HepG2 (cell line): ENCODE measurements at regions not wholly inside any gene's neighbourhood (a gene's known extent, or its start where the extent isn't known, plus 50 kb on each side); places are given as distances from the start of the nearest gene placed in this dataset.

Experiments used
- ATAC-seq: fragments of 200-7000 bp; cut with Tn5 transposase; 3 replicates; pipeline ENCODE4 v1.9.1; 2020; ENCODE audit warnings: mild to moderate bottlenecking, moderate library complexity
- BruUV-seq: library from RNA; stranded (reverse); fragments of 400-500 nt; replicated peaks from 2 replicates; lab custom pipeline; 2021; lab: Mats Ljungman, UMichigan
- CTCF ChIA-PET: fragments of 300-600 bp; formaldehyde crosslinking; extraction: SDS; loops from one replicate; lab custom pipeline; 2021; ENCODE audit warnings: low total read pairs, inconsistent platforms, low intra/inter-chr PET ratio; lab: Yijun Ruan, JAX
- POLR2A ChIA-PET: fragments of 350-600 bp; sonication (Branson Sonifier 250); formaldehyde crosslinking; loops from one replicate; lab custom pipeline; 2020; ENCODE audit warnings: antibody characterized with exemption, inconsistent platforms; lab: Yijun Ruan, JAX
- DNase-seq: peaks from one replicate; pipeline ENCODE4 v3.0.0-alpha.2; 2015; ENCODE audit warnings: low spot score
- FAIRE-seq: peaks from 3 replicates; lab custom pipeline; 2011; peaks lifted over from hg19 to GRCh38; lab: Jason Lieb, UNC
- H2AFZ ChIP-seq: one replicate; pipeline ENCODE4 v1.6.1; 2011; ENCODE audit warnings: low read length, inconsistent platforms
- H3K27ac ChIP-seq: fragments of 300-600 bp; 3 replicates; pipeline ENCODE4 v1.8.0; 2011; ENCODE audit warnings: mixed run types, mild to moderate bottlenecking, mixed read lengths, low read length, inconsistent platforms; ENCODE audit not compliant: insufficient read depth; ENCODE audit errors: extremely low read length
- H3K27me3 ChIP-seq, 2 experiments: fragments of 200-600 bp in 1 of 2; 2 replicates in 1 of 2; 3 replicates in 1 of 2; pipeline versions ENCODE4 v1.6.0 to v1.8.0; 2011; ENCODE audit warnings: low read length in 2 of 2, mild to moderate bottlenecking in 2 of 2, moderate library complexity in 2 of 2, inconsistent platforms in 1 of 2; ENCODE audit not compliant: insufficient read depth in 2 of 2, control insufficient read depth in 1 of 2
- H3K36me3 ChIP-seq, 2 experiments: fragments of 200-600 bp in 1 of 2; replicated peaks in 1 of 2; 2 replicates in 1 of 2; 3 replicates in 1 of 2; pipeline versions ENCODE4 v1.5.1 to v1.8.0; 2011; ENCODE audit warnings: low read length in 2 of 2, inconsistent platforms in 1 of 2; ENCODE audit not compliant: insufficient read depth in 2 of 2, control insufficient read depth in 1 of 2
- H3K4me1 ChIP-seq: 2 replicates; pipeline ENCODE4 v1.5.1; 2012; ENCODE audit warnings: low read length, inconsistent platforms; ENCODE audit not compliant: insufficient read depth
- H3K4me2 ChIP-seq: 2 replicates; pipeline ENCODE4 v1.6.0; 2011; ENCODE audit warnings: low read depth, low read length, inconsistent platforms
- H3K4me3 ChIP-seq, 3 experiments: fragments of 200-600 bp in 1 of 3; sonication (generic), shearing (Covaris generic) in 1 of 3; replicated peaks in 1 of 3; 2 replicates each; pipeline ENCODE4 v1.5.1; 2011 to 2016; ENCODE audit warnings: low read length in 3 of 3, inconsistent platforms in 2 of 3, low read depth in 2 of 3, mild to moderate bottlenecking in 2 of 3, control low read depth in 1 of 3, mixed read lengths in 1 of 3; ENCODE audit not compliant: insufficient read depth in 1 of 3
- H3K79me2 ChIP-seq: one replicate; pipeline ENCODE4 v1.6.1; 2011; ENCODE audit warnings: low read length, inconsistent platforms; ENCODE audit not compliant: insufficient read depth
- H3K9ac ChIP-seq: 2 replicates; pipeline ENCODE4 v1.6.0; 2011; ENCODE audit warnings: mild to moderate bottlenecking, low read depth, low read length, inconsistent platforms; ENCODE audit not compliant: insufficient read depth
- H3K9me3 ChIP-seq: 2 replicates; pipeline ENCODE4 v1.5.1; 2012; ENCODE audit warnings: mild to moderate bottlenecking, low read length
- H4K20me1 ChIP-seq: 2 replicates; pipeline ENCODE4 v1.6.0; 2011; ENCODE audit warnings: inconsistent platforms, mild to moderate bottlenecking, low read length, moderate library complexity; ENCODE audit not compliant: insufficient read depth
- HDAC6 ChIP-seq: fragments of 200-600 bp; sonication (generic); IDR thresholded peaks from 2 replicates; pipeline ENCODE4 v1.7.0; 2017; ENCODE audit warnings: mild to moderate bottlenecking, antibody characterized with exemption, low read length, low read depth
- NR1H2 ChIP-seq: sonication (generic); formaldehyde crosslinking; IDR thresholded peaks from 2 replicates; pipeline ENCODE4 v1.8.1; 2022; ENCODE audit warnings: low read depth, missing genetic modification reagents, borderline replicate concordance
- SP1 ChIP-seq, 2 experiments: fragments of 450-650 bp in 1 of 2; sonication (generic) in 1 of 2; formaldehyde crosslinking in 1 of 2; IDR thresholded peaks; 2 replicates each; pipeline versions ENCODE4 v1.4.0 to v1.6.1; 2016 to 2020; ENCODE audit warnings: missing genetic modification reagents in 1 of 2
- ZBTB42 ChIP-seq: sonication (generic); formaldehyde crosslinking; IDR thresholded peaks from 2 replicates; pipeline ENCODE4 v1.5.0; 2020; ENCODE audit warnings: mild to moderate bottlenecking, missing genetic modification reagents
- ZMYM3 ChIP-seq: sonication (generic); formaldehyde crosslinking; IDR thresholded peaks from 2 replicates; pipeline ENCODE4 v1.5.1; 2020; ENCODE audit warnings: mild to moderate bottlenecking, missing genetic modification reagents
- ZNF263 ChIP-seq: sonication (generic); formaldehyde crosslinking; IDR thresholded peaks from 2 replicates; pipeline ENCODE4 v1.4.0; 2020; ENCODE audit warnings: missing genetic modification reagents
- ZNF264 ChIP-seq: sonication (generic); formaldehyde crosslinking; IDR thresholded peaks from 2 replicates; pipeline ENCODE4 v1.4.0; 2020; ENCODE audit warnings: missing genetic modification reagents
- ZNF317 ChIP-seq: sonication (generic); formaldehyde crosslinking; IDR thresholded peaks from 2 replicates; pipeline ENCODE4 v1.5.0; 2020; ENCODE audit warnings: mild to moderate bottlenecking, missing genetic modification reagents
- ZNF550 ChIP-seq: sonication (generic); formaldehyde crosslinking; IDR thresholded peaks from 2 replicates; pipeline ENCODE4 v1.4.0; 2020; ENCODE audit warnings: mild to moderate bottlenecking, missing genetic modification reagents, borderline replicate concordance
- WGBS: methylation state at CpG from one replicate; pipeline ENCODE4 v1.1.6; 2017; ENCODE audit warnings: low lambda C conversion rate; 5-methylcytosine and 5-hydroxymethylcytosine counted together
- in situ Hi-C: cut with HindIII; loops from 2 replicates; pipeline ENCODE4 v1.10.0; 2017; ENCODE audit warnings: low pct_unique_long_range_greater_than_20kb; ENCODE audit not compliant: extremely low pct_ligation_motif_present
- intact Hi-C: fragments of 100-400 bp; cut with micrococcal nuclease; formaldehyde crosslinking; loops from one replicate; pipeline ENCODE4 v1.10.0; 2022; ENCODE audit not compliant: unreplicated experiment
- TF ChIP-seq, protein P1 (sequence below): sonication (generic); formaldehyde crosslinking; IDR thresholded peaks from 2 replicates; pipeline ENCODE4 v1.9.0; 2021; ENCODE audit warnings: missing genetic modification reagents, borderline replicate concordance

DNA sequence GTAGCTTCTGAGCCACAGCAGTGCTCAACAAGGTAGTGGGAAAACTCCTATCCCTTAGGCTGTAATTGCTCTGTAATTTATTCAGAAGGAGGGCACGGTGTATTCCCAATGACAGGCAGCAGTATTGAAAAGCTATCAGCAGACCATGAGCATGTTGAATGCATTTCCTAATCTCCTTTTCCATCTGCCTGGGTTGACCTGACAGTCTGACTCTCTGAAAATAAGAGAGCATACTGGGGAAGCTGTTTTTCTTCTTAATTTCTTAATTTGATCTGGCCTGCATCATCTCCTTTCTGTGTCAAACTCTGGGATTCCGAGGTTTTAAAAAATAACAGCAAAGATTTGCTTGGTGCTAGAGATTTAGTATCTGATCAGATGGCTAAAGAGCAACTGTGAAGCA is 88.1 kb upstream of the SLC35F3 start:
- Histone ChIP-seq H3K27me3 (no peaks in the 10 kb centered on the region; a peak in 1 of 5 replicates), H3K9ac (no peak overlapping the region), H3K79me2 (no peaks in the 10 kb centered on the region), H4K20me1 (no peaks in the 10 kb centered on the region), H3K36me3 (no peaks in the 10 kb centered on the region), H2AFZ (no peak overlapping the region), H3K4me1 (no peaks in the 10 kb centered on the region), H3K27ac (no peak overlapping the region), H3K4me2 (no peak overlapping the region), H3K4me3 (no peak overlapping the region), H3K9me3 (no peaks in the 10 kb centered on the region)
- CTCF ChIA-PET, result no interaction called here
- FAIRE-seq (no peak), DNase-seq (no peak), ATAC-seq (no peak)
- in situ Hi-C loops, result no loop called here
- intact Hi-C loops, result no loop called here
- WGBS, result 0% methylated on average over 2 of the region's 2 CpGs
- POLR2A ChIA-PET, result no interaction called here
- BruUV-seq, result no TSS peak
- no peak for TF ChIP-seq ZNF550 (CRISPR knock-in tag)
- TF ChIP-seq ZMYM3 (CRISPR knock-in tag), result no peak
- TF ChIP-seq, protein P1, sequence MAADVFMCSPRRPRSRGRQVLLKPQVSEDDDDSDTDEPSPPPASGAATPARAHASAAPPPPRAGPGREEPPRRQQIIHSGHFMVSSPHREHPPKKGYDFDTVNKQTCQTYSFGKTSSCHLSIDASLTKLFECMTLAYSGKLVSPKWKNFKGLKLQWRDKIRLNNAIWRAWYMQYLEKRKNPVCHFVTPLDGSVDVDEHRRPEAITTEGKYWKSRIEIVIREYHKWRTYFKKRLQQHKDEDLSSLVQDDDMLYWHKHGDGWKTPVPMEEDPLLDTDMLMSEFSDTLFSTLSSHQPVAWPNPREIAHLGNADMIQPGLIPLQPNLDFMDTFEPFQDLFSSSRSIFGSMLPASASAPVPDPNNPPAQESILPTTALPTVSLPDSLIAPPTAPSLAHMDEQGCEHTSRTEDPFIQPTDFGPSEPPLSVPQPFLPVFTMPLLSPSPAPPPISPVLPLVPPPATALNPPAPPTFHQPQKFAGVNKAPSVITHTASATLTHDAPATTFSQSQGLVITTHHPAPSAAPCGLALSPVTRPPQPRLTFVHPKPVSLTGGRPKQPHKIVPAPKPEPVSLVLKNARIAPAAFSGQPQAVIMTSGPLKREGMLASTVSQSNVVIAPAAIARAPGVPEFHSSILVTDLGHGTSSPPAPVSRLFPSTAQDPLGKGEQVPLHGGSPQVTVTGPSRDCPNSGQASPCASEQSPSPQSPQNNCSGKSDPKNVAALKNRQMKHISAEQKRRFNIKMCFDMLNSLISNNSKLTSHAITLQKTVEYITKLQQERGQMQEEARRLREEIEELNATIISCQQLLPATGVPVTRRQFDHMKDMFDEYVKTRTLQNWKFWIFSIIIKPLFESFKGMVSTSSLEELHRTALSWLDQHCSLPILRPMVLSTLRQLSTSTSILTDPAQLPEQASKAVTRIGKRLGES (CRISPR knock-in tag), result no peak
- TF ChIP-seq NR1H2 (CRISPR knock-in tag), result no peak
- no peak for TF ChIP-seq ZNF264 (CRISPR knock-in tag)
- TF ChIP-seq ZBTB42 (CRISPR knock-in tag), result no peak
- TF ChIP-seq SP1 (IDR thresholded peaks at IDR 0.05), result no peak
- TF ChIP-seq SP1 (CRISPR knock-in tag; IDR thresholded peaks at IDR 0.05), result no peak
- TF ChIP-seq ZNF317 (CRISPR knock-in tag), result no peak
- TF ChIP-seq HDAC6, result no peak
- TF ChIP-seq ZNF263 (CRISPR knock-in tag), result no peak
